NCI-H187 (cell line): ENCODE measurements at regions not wholly inside any gene's neighbourhood (a gene's known extent, or its start where the extent isn't known, plus 50 kb on each side); places are given as distances from the start of the nearest gene placed in this dataset.

Experiments used
- DNase-seq, 2 experiments: peaks; one replicate each; lab custom pipeline; 2025; lab: John Stamatoyannopoulos, UW

DNA sequence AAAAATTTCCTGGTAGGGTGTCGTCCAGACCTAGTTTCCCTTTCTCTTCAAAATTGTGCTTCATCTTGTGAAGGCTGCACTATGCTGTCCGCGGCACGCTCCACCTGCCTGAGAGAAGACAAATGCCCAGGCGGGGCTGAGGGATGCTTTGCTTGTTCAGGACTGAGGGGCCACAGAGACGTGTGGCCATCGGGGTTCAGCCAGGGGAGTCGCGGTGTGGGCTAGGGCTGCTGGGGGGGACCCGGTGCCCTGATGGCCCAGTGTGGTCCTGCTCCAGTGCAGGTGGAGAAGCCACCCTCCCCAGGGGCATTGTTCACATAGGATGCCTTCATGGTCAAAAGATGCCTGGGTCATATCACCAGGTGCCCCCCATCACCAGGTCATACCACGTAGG lies 107.8 kb upstream of the SHH start:
- DNase-seq = no peak

DNA sequence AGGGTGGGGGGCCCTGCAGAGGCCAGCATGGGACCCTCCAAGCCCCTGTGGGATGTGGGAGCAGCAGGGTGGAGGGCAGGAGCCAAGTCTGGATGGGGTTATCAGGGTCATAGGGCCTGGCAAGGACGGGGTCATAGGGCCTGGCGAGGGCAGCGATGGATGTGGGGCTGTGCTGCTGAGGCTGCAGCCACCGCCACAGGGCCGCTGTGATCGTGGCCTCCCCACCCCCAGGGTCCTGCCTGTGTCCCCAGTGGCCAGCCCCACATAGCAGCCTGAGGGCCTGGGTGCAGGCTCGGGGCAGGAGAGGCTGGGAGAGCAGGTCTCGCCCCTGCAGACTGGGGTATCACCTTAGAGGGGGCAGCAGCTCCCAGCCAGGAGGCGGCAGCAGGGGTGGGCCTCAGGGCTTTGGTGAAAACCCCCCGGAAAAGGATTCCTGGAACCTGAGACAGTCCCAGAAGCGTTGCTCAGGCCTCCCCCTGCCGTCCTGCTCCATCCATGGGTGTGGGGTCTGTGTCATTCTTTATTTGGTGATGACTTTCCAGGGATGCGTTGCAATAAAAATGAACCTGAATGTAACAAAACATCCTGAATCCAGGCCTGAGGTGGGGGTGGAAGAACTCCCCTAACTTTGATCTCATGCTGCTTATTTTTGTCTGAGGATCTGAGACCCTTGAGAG lies 107.3 kb upstream of the SHH start:
- no peak for DNase-seq

DNA sequence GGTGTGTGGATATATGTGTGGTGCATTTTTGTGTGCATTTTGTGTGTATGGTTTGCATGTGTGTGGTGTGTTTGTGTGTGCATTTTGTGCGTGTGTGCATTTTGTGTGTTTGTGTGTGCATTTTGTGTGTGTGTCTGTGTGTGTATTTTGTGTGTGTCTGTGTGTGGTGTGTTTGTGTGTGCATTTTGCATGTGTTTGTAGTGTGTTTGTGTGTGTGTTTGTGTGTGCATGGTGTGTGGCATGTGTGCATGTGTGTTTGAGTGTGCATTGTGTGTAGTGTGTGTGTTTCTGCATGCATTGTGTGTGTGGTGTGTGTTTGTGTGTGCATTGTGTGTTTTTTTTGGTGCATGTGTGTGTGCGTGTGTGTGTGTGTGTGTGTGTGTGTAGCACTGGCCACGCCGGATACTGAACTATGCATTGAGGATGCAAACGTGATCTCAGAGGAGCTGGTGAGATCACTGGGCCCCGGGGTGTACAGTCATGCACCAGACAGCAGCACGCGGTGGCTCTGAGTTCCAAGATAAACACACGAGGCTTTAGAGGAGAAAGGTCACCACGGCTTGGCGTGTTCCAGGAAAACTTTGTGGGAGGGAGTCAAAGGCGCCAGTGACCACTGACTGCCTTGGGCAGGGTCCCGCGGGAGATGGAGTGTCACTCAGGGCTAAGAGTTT lies 106.6 kb upstream of the SHH start:
- DNase-seq = no peak

DNA sequence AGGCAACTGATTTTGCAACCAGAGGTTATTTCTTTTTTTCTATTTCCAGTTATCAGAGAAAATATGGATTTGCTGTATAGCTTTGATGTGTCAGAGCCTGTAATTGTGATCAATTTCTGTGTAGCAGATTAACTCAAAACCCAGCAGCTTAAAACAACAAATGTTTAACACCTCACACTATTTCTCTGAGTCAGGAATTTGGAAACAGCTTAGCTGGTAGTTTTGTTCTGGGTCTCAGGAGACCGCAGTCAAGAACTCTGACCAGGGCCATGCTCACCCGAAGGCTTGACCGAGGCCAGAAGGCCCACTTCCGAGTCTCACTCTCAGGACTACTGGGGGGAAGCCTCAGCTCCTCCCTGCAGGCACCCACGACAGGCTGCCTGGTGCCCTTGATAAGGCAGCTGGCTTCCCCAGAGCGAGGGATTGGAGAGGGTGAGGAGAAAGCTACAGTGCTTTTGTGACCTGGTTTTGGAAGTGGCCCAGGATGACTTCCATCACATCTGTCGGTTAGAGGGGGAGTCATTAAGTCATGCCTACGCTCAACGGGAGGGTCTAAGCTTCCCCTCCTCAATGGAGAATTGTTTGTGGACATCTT lies 105.7 kb upstream of the SHH start:
- DNase-seq = no peak

DNA sequence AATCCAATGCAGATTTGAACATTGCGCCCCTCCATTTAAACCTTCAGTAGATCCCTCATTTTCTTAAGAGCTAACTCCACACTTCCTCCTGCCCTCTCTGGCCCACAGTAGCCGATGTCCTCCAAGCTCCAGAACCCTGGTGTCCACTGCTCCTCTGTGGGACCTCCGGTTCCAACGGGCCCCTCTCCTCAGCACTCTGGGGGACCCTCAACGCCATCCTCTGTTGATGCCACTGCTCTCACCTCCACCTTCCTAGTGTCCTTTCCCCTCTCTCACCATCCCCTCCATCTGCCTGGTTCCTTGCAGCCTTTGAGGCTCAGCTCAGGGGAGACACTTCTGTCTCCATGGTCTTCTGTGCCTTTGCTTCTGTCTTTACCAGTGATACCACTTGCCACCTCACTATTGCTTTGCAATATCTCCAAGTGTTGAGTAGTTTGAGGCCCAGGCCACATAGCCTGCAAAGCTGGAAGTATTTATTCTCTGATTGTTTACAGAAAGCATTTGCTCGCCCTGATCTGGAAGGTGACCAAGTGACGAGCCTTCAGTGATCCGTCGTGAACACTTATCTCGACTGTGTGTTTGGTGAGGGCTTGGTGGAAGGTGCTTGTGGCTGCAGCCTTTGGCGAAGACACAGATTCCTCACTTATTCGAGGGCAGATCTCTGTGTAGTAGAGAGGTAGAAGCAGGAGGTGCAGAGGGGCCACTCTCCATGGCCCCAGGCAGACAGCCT lies 104.8 kb upstream of the SHH start:
- no peak for DNase-seq

DNA sequence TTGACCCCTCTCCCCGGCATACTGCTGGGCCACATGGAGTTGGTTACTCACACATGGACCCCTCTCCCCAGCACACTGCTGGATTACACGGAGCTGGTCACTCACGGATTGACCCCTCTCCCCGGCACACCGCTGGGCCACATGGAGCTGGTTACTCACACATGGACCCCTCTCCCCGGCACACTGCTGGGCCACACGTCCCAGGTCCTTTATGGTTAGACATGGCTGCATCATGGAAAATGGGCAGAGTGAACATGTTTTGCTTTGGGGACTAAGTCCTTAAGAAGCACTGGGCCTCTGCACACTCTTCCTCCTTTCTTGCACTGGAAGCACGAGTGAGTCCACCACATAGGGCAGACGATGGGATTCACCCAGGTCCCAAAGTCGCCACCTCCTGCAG lies 102.1 kb upstream of the SHH start:
- no peak for DNase-seq

DNA sequence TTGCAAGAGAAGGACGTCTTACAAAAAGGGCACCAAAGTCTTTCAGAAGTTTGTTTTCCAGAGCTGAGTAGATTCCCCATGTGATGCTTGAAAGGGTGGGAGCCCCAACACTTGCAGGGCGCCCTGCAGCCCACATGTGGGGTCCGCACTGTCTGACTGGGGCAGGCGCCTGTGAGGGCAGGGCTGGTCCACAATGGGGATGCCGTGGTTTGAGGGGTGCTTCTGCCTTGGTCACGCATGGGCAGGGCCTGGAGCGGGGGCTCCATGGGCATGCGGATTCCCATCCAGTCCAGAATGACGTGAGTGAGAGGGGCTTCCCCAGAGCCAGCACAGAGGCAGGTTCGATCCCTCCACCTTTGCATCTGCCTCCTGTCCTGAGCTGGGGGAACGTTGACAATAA lies 101.5 kb upstream of the SHH start:
- no peak for DNase-seq

DNA sequence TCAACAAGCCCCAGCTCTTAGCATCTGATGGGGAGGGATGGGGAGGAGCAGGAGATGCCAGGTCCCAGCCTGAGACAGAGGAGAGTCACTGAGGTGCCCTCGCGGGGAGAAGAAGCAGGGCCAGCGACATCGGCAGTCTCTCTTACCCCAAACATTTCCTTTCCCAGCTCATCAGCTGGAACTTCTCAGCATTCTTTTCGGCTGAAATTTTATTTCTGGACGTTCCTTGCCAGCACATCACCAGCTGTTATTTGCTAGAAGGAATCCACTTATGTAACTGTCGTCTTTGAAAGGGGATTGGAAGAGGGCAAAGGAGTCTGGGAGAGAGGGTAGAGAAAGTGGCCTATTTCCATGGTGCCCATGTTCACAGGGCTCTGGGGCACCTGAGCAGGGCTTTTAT lies 101.0 kb upstream of the SHH start:
- no peak for DNase-seq

DNA sequence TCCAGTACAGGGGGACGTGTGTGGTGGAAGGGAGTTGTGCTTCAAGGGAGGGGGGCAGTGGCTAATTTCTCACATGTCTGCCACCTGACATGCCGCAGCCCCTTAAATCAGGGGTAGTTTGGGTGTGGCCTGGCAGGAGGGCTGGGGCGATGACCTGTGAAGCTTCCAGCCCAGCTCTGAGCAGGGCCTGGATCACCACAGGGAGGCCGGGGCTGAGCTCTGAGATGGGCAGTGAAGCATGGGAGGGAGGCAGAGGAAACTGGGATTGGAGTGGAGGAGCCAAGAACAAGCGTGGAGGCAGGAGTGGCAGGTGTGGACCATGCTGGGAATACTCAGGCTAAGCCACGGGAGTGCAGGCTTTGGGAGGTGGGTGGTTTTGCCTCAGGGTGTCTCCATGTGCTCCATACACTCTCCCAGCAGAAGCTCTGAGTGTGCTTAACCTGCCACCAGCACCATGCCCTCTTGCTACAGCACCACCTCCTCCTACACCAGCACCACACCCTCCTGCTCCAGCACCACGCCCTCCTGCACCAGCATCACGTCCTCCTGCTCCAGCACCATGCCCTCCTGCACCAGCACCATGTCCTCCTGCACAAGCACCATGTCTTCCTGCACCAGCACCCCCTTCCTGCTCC lies 99.3 kb upstream of the SHH start:
- no peak for DNase-seq

DNA sequence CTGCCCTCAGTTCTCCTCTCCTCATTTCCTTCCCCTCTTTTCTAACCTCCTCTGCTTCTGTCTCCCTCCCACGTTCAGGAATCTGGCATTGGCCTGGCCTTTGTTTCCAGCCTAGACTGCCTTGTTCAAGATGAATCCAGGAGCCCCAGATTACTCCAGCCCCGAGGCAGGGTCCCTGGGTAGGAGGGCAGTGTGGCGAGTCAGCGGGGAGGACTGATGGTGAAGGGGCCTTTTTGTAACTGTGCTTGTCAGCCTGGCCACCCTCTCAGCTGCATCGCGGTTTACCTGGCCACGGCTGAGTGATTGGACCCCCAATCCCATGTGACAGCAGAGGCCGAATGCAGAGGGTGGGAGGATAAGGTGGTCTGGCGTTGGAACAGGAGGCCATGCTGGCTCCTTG lies 96.1 kb upstream of the SHH start:
- no peak for DNase-seq

DNA sequence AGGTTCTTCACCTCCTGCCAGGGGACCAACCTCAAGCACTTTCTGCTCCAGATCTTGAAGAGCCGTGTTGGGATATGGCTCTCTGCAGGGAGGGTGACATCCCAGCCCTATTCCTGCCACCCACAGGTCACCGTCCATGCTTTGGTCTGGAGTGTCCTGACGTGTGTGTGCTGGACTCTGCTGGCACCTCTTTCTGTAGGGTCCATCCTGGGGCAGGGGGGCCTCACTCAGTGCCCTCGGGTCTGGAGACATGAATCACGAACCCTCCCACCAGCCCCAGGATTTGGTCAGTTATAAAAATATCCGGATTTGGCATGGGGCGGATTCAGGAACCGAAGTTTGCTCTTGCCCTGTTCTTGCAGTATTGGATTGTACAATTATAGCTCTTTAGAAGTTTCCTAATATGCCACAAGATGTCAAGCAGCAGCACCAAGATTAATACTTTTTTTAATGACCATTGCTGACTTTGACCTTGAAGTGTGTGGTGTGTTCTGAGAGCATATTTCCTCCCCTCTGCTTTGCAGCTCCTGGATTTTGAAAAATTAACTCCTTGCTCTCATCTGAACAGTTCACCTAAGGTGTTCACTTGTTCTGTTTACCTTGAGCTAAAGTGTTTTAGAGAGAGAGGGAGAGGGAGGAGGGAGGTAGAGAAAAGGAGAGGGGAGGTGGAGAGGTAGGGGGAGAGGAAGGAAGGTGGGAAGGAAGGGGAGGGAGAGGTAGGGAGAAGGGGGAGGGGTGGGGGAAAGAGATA lies 95.4 kb upstream of the SHH start:
- peak in 1 of 2 experiments; percentile 11 for DNase-seq

DNA sequence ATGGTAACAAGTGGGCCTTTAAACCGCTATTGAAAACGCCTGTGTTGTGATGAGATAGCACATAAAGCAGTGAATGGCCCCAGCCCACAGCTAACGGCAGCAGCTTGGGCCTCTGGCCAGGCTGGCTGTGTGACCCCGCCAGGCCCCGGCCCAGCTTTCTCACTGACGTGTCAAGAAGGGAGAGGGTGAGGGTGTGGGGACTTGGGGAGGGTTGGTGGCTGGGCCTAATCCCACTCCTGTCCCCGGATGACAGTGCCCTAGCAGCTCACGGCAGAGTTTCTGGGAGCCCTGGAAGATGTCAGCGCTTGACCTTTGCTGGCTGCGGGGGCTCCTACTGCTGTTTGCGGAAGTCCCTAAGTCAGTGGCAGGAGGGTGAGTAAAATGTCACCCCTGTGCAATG lies 88.9 kb upstream of the SHH start:
- no peak for DNase-seq

DNA sequence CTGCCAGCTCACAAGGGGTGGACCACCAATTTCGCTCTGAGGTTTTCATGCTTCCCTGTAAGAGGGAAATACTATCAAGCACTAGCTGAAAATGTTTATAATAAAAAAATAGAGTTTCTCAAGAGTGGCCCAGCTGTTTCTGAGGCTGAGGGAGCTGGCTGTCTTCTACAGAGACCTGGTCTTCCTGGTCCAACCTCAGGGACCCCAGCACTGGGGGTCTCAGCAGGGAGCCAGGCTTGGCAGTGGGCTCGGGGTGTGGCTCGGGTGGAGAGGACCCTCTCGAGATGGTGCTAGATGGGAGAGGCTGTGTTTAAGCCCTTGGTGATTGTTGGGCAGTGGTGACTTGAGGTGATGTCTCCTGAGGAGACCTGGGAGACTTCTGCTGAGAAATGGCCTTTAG lies 87.3 kb upstream of the SHH start:
- DNase-seq = no peak

DNA sequence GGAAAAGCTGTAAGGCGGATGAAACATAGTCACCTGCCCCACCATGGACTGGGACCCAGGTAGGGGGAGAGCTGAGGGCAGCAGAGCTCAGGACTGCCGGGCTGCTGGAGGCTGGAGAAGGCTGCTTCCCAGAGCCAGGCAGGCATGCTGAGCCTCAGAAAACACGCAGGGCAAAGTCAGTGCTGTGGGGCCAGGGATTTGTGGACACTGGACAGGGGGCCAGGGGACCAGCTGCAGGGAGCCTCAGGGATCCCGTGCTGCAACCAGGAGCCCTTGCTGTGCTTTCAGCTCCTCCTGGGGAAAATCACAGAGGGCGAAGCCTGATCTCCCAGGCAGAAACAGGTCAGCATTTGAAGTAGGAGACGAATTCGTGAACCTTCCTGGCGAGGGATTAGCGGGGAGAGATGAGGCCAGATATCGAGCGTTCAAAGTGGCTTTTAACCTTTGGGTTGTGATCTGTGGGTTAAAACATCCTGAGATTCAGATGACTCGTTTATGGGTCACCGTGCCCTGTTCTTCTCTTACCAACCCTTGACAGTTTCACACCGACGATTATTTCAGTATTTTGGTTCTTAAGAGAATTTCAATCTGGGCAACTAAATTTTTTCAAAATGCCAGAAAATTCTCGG lies 85.6 kb upstream of the SHH start:
- DNase-seq = no peak

DNA sequence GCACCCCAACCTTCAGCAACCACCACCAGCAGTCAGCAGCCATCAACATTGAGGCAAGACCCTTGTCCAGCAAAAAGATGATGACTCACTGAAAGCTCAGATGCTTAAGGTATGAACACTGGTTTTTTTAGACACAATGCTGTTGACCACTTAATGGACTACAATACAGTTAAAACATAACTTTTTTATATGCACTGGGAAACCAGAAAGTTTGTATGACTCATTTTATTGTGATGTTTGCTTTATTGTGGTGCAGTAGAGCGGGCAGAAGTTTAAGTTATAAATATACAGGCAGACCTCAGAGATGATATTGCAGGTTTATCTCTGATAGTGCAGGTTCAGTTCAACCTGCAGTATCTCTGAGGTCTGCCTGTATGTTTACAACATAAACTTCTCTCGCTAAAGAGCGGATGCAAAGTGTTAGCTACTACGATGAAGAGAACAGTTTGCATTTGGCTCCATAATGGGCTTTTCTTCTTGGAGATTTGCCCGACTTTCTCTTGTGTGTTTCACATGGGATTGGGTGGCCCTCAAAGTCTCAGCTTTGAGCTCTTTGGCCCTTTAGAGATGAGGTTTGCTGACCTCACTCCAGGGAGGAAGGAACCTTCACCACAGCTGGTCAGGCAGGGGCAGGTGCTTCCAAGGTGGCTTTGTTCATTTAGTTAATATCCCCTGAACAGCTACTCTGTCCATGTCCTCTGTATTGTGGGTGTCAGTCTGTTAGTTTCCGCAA lies 84.4 kb upstream of the SHH start:
- no peak for DNase-seq

DNA sequence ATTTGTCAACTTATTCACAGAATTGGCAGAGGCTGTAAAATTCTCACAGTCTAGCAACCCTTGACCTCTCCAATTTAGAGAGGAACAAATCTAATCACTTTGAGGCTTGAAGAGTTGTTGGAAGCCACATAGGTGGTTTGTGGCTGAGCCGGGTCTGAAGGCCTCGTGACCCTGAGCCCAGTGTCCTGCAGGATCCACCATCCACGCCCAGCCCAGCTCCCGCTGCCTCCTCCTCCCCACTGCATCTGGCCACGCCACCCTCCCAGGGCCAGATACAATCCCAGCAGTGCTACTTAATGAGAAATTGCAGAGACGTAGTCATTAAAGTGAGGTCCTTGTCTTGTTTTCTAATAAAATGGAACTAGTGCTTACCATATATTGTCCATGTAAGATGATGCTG lies 81.4 kb upstream of the SHH start:
- no peak for DNase-seq

DNA sequence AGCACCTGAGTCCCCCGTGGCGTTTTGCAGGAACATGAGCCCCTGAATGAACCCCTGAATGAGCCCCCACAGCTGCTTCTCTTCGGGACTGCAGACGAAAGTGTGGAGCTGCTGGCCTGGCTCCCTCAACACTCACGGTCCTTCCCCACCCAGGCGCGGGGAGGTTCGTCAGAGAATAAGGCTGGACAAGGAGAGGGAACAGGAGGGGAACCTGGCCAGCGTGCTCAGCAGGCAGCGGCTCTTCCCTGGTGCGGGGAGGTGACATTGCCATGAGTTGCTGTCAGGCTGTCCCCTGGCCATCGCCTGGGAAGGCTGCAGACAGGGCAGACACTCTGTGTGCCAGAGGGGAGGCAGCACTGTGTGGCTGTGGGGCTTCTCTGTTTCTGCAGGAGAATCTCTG lies 80.9 kb upstream of the SHH start:
- DNase-seq = no peak

DNA sequence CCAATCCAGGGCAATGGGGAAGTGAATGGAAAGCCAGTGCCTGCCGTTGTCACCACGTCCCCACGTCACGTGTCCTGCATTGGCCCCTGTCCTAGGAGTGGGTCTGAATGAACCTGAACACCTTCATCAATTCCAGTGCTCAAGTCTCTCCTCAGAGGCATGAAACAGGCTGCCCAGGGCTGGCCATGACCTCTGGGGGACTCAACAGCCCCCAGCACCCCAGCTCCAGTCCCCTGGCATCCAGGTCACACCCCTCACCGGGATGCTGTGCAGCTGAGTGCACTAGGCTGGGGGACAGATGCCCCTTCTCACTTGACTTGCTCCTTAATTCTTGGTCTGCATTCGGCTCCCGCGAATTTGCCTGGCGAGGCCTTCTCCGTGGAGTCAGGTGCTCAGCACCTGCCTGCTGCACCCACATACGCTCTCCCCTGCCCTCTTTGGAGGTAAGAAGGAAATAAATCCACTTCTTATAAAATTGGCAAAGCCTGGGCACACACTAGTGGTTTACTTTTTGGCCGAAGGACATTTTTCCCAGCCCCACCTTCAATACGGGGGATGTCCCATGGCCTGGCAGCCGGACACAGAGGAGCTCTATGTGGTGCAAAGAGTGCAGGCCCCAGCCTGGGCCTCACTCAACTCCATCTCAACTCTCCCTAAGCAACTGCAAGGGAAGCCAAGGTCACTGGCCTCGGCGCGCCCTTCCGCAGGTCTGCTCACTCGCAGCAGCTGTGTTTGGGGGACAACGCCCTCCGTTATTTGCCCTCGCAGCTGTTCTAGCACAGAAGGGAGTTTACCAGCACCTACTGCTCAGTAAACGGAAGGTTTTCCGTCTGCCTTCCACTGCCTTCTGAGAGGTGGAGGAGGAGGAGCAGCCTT lies 77.6 kb upstream of the SHH start:
- no peak for DNase-seq

DNA sequence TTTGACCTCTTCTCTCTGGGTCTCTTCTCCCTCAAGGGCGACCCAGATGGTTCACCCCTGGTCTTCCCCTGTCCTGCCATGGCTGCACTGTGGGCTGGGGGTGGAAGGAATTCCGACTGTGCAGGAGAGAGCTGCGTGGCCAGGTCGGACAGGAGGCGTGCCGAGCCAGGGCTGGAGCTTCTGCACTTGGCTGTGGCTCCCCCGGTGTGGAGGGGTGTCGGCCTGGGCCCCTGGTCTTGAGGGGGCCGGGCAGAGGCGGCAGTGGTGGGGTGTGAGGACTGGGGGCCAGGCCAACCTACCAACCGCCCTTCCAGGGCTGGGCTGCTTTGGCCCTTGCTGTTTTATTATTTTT lies 74.9 kb upstream of the SHH start:
- DNase-seq = no peak
